Prostate gland (tissue), 2 donors: ENCODE measurements at regions not wholly inside any gene's neighbourhood (a gene's known extent, or its start where the extent isn't known, plus 50 kb on each side); places are given as distances from the start of the nearest gene placed in this dataset.

Experiments used
- POLR2A ChIP-seq: fragments of 450-650 bp; IDR thresholded peaks from one replicate; pipeline ENCODE4 v1.6.1; 2016; ENCODE audit warnings: antibody characterized with exemption, mild to moderate bottlenecking
- POLR2AphosphoS5 ChIP-seq: sonication (generic); formaldehyde crosslinking; IDR thresholded peaks from one replicate; pipeline ENCODE4 v1.6.1; 2017; ENCODE audit warnings: antibody characterized with exemption
- TF ChIP-seq, protein P1 (sequence below), 4 experiments: fragments of 200-600 bp in 2 of 4; fragments of 450-650 bp in 2 of 4; sonication (generic) in 2 of 4; IDR thresholded peaks; 1 replicate in 3 of 4; 2 replicates in 1 of 4; pipeline ENCODE4 v1.5.1; 2016 to 2019; ENCODE audit warnings: antibody characterized with exemption in 4 of 4, mild to moderate bottlenecking in 2 of 4, moderate library complexity in 2 of 4

DNA sequence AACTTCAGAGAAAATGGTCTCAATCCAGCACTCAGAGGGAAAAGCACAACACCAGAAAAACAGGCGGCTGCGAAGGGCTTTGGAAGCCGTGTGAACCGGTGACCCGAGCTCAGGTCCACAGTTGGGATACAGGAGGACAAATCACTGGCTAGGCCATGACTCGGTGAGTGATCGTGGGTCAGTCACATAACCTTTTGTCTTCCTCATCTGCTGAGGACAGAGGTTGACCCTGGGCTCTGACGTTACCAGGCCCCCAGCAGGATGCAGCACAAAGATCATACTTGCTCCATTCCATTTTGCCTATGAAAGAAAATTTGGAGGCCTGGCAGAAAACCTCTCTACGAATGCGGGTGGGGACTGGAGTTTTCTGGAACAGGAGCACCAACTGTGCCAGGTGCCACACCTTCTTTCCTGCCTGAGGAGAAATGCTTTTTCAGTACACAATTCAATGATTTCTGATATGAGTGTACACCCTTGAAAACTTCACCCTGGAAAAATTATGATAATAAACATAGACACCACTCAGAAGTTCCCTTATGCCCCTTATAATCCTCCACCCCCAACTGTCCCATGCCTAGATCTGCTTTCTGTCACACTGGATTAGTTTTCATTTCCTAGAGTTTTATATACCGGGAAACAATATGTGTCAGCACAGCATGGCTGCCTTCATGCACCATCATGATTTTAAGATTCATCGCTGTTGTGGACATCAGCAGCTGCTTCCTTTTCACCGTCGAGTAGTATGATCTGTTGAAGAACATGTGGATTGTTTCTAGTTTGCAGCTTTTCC lies 85.3 kb upstream of the RALGAPA2 start:
- no peak for TF ChIP-seq POLR2AphosphoS5
- TF ChIP-seq, protein P1, sequence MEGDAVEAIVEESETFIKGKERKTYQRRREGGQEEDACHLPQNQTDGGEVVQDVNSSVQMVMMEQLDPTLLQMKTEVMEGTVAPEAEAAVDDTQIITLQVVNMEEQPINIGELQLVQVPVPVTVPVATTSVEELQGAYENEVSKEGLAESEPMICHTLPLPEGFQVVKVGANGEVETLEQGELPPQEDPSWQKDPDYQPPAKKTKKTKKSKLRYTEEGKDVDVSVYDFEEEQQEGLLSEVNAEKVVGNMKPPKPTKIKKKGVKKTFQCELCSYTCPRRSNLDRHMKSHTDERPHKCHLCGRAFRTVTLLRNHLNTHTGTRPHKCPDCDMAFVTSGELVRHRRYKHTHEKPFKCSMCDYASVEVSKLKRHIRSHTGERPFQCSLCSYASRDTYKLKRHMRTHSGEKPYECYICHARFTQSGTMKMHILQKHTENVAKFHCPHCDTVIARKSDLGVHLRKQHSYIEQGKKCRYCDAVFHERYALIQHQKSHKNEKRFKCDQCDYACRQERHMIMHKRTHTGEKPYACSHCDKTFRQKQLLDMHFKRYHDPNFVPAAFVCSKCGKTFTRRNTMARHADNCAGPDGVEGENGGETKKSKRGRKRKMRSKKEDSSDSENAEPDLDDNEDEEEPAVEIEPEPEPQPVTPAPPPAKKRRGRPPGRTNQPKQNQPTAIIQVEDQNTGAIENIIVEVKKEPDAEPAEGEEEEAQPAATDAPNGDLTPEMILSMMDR (IDR thresholded peaks at IDR 0.05) = no peak
- TF ChIP-seq POLR2A = no peak
